RWPE2 (cell line): ENCODE measurements at regions not wholly inside any gene's neighbourhood (a gene's known extent, or its start where the extent isn't known, plus 50 kb on each side); places are given as distances from the start of the nearest gene placed in this dataset.

Experiments
- ATAC-seq: fragments of 200-7000 bp; cut with Tn5 transposase; 3 replicates; pipeline ENCODE4 v1.9.1; 2021; ENCODE audit warnings: low read depth
- DNase-seq: peaks from one replicate; pipeline ENCODE4 v3.0.0-alpha.2; 2020; ENCODE audit warnings: low spot score
- H3K27ac ChIP-seq: fragments of 450-650 bp; 2 replicates; pipeline ENCODE4 v1.5.1; 2017; ENCODE audit warnings: mild to moderate bottlenecking; ENCODE audit not compliant: poor library complexity, severe bottlenecking
- H3K27me3 ChIP-seq: fragments of 250-450 bp; sonication (Bioruptor Pico); 2 replicates; pipeline ENCODE4 v1.5.1; 2021; ENCODE audit warnings: mild to moderate bottlenecking, moderate library complexity; ENCODE audit not compliant: insufficient read depth, poor library complexity, severe bottlenecking
- H3K36me3 ChIP-seq: fragments of 250-450 bp; sonication (Bioruptor Pico); 2 replicates; pipeline ENCODE4 v1.5.1; 2020; ENCODE audit warnings: low read depth, mild to moderate bottlenecking, moderate library complexity
- H3K4me1 ChIP-seq: fragments of 250-450 bp; sonication (Bioruptor Pico); 2 replicates; pipeline ENCODE4 v1.5.1; 2021; ENCODE audit warnings: mild to moderate bottlenecking, moderate library complexity; ENCODE audit not compliant: insufficient read depth, poor library complexity, severe bottlenecking
- H3K4me3 ChIP-seq: fragments of 250-450 bp; sonication (Bioruptor Pico); 2 replicates; pipeline ENCODE4 v1.5.1; 2021; ENCODE audit warnings: mild to moderate bottlenecking, moderate library complexity; ENCODE audit not compliant: severe bottlenecking
- H3K9me3 ChIP-seq: fragments of 250-450 bp; sonication (Bioruptor Pico); 2 replicates; pipeline ENCODE4 v1.5.1; 2021; ENCODE audit warnings: mild to moderate bottlenecking, moderate library complexity; ENCODE audit not compliant: severe bottlenecking
- TF ChIP-seq, protein P1 (sequence below): fragments of 450-650 bp; IDR thresholded peaks from one replicate; pipeline ENCODE4 v1.5.1; 2017; ENCODE audit warnings: mild to moderate bottlenecking, moderate library complexity; ENCODE audit not compliant: poor library complexity, severe bottlenecking

DNA sequence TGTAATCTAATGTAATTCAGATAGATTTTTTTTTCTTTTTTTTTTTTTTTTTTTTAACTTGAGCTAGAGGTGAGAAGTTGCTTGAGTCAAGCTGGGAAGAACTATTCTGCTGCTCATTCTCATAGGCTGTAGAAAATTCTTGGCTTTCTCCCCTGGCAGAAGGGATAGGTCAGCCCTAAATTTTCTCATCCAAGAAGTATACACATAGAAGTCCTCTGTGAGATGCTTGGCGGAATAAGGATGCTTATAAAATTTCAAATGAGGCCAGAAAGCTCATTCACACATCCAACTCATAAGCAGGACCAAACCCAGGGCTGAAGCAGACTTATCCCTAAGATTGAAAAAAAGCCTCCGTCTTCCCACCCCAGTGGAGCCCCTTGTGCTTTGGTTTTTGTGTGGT is 572.5 kb downstream of the SQOR start:
- H3K27ac ChIP-seq, result no peak overlapping the region
- no peaks in the 10 kb centered on the region for H3K4me1 ChIP-seq
- ATAC-seq (no peak), DNase-seq (no peak)
- H3K27me3 ChIP-seq, result peaks cover 18% of the 10 kb centered on the region
- no peaks in the 10 kb centered on the region for H3K9me3 ChIP-seq
- H3K4me3 ChIP-seq, result no peak overlapping the region
- no peaks in the 10 kb centered on the region for H3K36me3 ChIP-seq
- TF ChIP-seq, protein P1, sequence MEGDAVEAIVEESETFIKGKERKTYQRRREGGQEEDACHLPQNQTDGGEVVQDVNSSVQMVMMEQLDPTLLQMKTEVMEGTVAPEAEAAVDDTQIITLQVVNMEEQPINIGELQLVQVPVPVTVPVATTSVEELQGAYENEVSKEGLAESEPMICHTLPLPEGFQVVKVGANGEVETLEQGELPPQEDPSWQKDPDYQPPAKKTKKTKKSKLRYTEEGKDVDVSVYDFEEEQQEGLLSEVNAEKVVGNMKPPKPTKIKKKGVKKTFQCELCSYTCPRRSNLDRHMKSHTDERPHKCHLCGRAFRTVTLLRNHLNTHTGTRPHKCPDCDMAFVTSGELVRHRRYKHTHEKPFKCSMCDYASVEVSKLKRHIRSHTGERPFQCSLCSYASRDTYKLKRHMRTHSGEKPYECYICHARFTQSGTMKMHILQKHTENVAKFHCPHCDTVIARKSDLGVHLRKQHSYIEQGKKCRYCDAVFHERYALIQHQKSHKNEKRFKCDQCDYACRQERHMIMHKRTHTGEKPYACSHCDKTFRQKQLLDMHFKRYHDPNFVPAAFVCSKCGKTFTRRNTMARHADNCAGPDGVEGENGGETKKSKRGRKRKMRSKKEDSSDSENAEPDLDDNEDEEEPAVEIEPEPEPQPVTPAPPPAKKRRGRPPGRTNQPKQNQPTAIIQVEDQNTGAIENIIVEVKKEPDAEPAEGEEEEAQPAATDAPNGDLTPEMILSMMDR, result no peak

DNA sequence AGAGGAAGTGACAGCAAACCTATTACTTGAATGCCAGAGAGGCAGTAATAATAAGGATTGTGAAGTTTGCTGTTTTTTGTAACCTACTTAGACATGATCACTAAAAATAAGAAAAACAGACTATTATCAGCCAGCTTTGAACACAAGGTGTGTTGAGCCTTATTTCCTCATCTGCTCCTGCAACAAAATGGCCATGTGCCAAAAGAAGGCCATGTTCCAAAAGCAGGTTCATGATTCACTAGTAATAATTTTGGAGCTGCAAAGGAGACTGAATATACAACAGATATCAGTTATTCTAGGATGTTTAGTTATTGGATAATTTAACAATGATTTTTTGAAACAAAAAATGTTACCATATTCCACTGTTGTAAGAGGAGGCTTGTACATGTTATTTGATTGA is 578.7 kb downstream of the SQOR start:
- ATAC-seq (no peak), DNase-seq (no peak)
- Histone ChIP-seq H3K27me3 (no peaks in the 10 kb centered on the region), H3K9me3 (no peaks in the 10 kb centered on the region), H3K27ac (no peak overlapping the region), H3K4me1 (no peaks in the 10 kb centered on the region), H3K4me3 (no peak overlapping the region), H3K36me3 (no peaks in the 10 kb centered on the region)
- TF ChIP-seq, protein P1, result no peak

DNA sequence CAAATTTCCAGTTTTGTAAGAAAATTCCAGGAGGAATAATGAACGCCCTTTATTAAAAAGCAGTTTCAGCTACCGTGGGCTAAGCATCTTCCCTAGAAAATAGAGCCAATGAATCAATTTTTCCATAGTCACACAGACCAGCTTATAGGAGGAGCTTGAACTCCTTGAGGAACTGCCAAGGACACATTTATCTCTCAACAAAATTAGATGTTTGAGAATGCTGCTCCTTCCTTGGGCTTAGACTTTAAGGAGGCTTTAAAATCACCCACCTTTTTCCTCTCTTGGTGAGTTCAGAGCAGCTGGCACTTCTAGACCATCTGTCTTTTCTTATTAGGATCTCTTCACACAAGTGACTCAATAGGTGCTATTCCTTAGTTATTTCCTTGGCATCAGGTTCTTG is 588.0 kb downstream of the SQOR start:
- Histone ChIP-seq H3K4me3 (no peak overlapping the region), H3K9me3 (no peaks in the 10 kb centered on the region), H3K27ac (no peak overlapping the region), H3K27me3 (peaks cover 21% of the 10 kb centered on the region), H3K36me3 (no peaks in the 10 kb centered on the region), H3K4me1 (no peaks in the 10 kb centered on the region)
- TF ChIP-seq, protein P1, result no peak
- ATAC-seq (no peak), DNase-seq (no peak)

DNA sequence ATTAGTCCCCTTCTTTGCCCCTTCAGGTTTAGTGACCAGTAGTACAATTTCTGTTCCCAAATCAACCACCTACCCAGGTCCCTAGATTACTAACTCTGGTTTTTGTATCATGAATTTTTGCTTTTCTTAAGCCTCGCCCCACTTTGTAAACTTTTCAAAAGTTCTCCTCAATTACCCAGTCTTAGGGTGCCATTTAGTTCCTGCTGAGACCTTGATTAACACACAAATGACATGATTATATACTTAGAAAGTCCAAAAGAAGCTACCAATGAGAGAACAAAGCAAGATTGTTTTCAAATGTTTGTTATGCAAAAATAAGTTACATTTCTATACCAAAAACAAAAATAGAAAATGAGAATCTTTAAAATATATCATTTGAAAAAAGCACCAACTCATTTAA is 594.4 kb downstream of the SQOR start:
- no peak overlapping the region for H3K4me3 ChIP-seq
- no peak for ATAC-seq
- H3K4me1 ChIP-seq, result no peaks in the 10 kb centered on the region
- no peaks in the 10 kb centered on the region for H3K36me3 ChIP-seq
- peaks cover 57% of the 10 kb centered on the region for H3K27me3 ChIP-seq
- no peak for DNase-seq
- H3K9me3 ChIP-seq, result no peaks in the 10 kb centered on the region
- TF ChIP-seq, protein P1, result no peak
- no peak overlapping the region for H3K27ac ChIP-seq

DNA sequence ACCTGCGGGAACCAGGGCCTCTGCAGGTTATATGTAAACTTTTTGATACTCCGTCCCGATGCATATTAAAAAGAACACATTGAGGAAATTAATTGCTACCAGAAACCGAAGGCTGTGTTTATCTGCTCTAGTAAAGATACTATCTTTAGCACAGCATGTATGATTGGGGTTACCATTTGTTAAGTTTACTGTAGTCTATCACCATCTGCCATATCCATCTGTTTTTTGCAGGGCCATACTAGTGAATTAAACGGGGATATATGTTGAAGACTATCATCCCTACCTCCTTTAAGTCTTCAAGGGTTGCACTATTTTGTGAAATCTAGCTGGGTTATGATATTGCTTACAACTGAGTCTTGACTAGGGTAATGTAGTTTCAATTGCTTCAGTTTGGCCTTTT is 597.0 kb downstream of the SQOR start:
- no peaks in the 10 kb centered on the region for H3K9me3 ChIP-seq
- H3K4me3 ChIP-seq, result no peak overlapping the region
- ATAC-seq (no peak), DNase-seq (no peak)
- H3K27me3 ChIP-seq, result peaks cover 44% of the 10 kb centered on the region
- TF ChIP-seq, protein P1, result no peak
- H3K27ac ChIP-seq, result no peak overlapping the region
- H3K36me3 ChIP-seq, result no peaks in the 10 kb centered on the region
- no peaks in the 10 kb centered on the region for H3K4me1 ChIP-seq
